Hypothalamus (tissue), 51 donors: ENCODE measurements at regions not wholly inside any gene's neighbourhood (a gene's known extent, or its start where the extent isn't known, plus 50 kb on each side); places are given as distances from the start of the nearest gene placed in this dataset.
"Not testable (repeated sequence)": the region's sequence is repeated elsewhere in the genome, so short reads cannot be mapped to it uniquely, and the experiment has no call there.

Experiments used
- DNase-seq, 51 donors: peaks; one replicate each; lab custom pipeline; 2025; lab: John Stamatoyannopoulos, UW

GRCh38 chr7:131654249-131654558 is 97.8 kb upstream of the PODXL start:
- no peak for DNase-seq

GRCh38 chr7:131653418-131654248 is 97.2 kb upstream of the PODXL start:
- DNase-seq = no peak

- no peak for DNase-seq
Measured at GRCh38 chr7:131652934-131653333, 96.5 kb upstream of the PODXL start.

- no peak for DNase-seq
Measured at GRCh38 chr7:131652194-131652593, 95.8 kb upstream of the PODXL start.

GRCh38 chr7:131649879-131650278 is 93.5 kb upstream of the PODXL start:
- DNase-seq = no peak

- DNase-seq = no peak
Measured at GRCh38 chr7:131649003-131649541, 92.6 kb upstream of the PODXL start.

GRCh38 chr7:131648491-131648890 is 92.1 kb upstream of the PODXL start:
- no peak for DNase-seq

- DNase-seq = no peak
Measured at GRCh38 chr7:131646203-131646602, 89.8 kb upstream of the PODXL start.

- DNase-seq = no peak
Measured at GRCh38 chr7:131642429-131642828, 86.0 kb upstream of the PODXL start.

GRCh38 chr7:131640686-131641085 is 84.3 kb upstream of the PODXL start:
- DNase-seq = no peak

- no peak for DNase-seq
Measured at GRCh38 chr7:131638641-131639430, 82.4 kb upstream of the PODXL start.

- no peak for DNase-seq
Measured at GRCh38 chr7:131637859-131638258, 81.4 kb upstream of the PODXL start.

GRCh38 chr7:131636092-131636491 is 79.7 kb upstream of the PODXL start:
- DNase-seq = no peak

GRCh38 chr7:131634197-131634596 is 77.8 kb upstream of the PODXL start:
- not testable (repeated sequence) for DNase-seq

- DNase-seq = no peak
Measured at GRCh38 chr7:131633342-131633843, 77.0 kb upstream of the PODXL start.

GRCh38 chr7:131630427-131630826 is 74.0 kb upstream of the PODXL start:
- DNase-seq = no peak

- no peak for DNase-seq
Measured at GRCh38 chr7:131629217-131629882, 72.9 kb upstream of the PODXL start.

- DNase-seq = no peak
Measured at GRCh38 chr7:131628634-131629033, 72.2 kb upstream of the PODXL start.

GRCh38 chr7:131627735-131628190 is 71.3 kb upstream of the PODXL start:
- DNase-seq = no peak

GRCh38 chr7:131626643-131627042 is 70.2 kb upstream of the PODXL start:
- no peak for DNase-seq

- DNase-seq = no peak
Measured at GRCh38 chr7:131625817-131626372, 69.5 kb upstream of the PODXL start.
